ENCODE measurements at regions not wholly inside any gene's neighbourhood (a gene's known extent, or its start where the extent isn't known, plus 50 kb on each side); places are given as distances from the start of the nearest gene placed in this dataset.

DNA sequence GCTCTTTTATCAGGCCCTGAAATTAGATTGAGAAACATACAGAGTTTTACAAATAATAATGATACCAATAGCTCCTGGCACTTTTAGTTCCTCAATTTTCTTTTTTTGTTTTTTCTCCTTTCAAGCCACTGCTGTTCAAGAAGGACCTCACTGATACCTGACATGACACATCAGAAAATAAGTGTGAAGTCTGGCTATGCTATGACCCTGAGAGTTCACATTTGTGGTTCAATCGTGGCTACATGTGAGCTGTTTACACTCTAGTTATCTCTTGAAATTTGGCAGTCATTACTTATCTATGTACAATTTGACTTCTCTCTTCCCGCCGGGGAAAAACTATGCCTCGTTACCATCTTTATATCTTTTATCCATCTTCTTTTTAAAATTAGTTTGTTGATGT, 686.5 kb downstream of the EPHA4 start:
- H3K36me3 Mint-ChIP-seq = no peaks in the 10 kb centered on the region
- ATAC-seq = no peak
- H3K9me3 Mint-ChIP-seq = no peaks in the 10 kb centered on the region
- no peaks in the 10 kb centered on the region for H3K4me1 Mint-ChIP-seq
- no peak overlapping the region for H3K27ac Mint-ChIP-seq
- H3K4me3 Mint-ChIP-seq = no peak overlapping the region
- H3K27me3 Mint-ChIP-seq = peaks cover 2% of the 10 kb centered on the region

DNA sequence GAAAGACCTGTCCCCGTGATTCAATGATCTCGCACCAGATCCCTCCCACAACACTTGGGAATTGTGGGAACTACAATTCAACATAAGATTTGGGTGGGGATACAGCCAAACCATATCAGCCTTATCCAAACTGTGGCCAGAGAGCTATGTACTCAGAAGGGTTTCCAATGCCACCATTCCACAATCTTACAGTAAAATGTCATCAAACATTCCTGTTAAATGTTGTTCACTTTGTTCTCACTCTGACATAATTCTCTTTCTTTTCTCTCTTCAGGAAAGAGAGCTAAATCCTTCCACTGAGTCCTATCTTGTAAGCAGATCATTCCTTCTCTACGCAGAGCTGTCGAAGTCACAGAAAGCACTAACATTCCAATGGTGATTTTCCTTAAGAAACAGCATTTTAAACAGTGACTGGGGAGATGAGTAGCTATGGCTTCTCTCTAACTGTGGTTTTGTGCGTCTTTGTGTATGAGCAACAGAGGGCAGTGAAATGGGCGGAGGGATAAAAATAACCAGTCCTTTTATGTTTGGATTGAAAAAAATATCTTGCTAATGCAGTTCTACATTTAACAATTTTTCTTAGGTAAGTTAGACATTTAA, 684.7 kb downstream of the EPHA4 start:
- no peak overlapping the region for H3K4me3 Mint-ChIP-seq
- H3K27me3 Mint-ChIP-seq = peaks cover 9% of the 10 kb centered on the region
- no peak for ATAC-seq
- H3K4me1 Mint-ChIP-seq = no peaks in the 10 kb centered on the region
- H3K9me3 Mint-ChIP-seq = no peaks in the 10 kb centered on the region
- H3K27ac Mint-ChIP-seq = no peak overlapping the region
- no peaks in the 10 kb centered on the region for H3K36me3 Mint-ChIP-seq

DNA sequence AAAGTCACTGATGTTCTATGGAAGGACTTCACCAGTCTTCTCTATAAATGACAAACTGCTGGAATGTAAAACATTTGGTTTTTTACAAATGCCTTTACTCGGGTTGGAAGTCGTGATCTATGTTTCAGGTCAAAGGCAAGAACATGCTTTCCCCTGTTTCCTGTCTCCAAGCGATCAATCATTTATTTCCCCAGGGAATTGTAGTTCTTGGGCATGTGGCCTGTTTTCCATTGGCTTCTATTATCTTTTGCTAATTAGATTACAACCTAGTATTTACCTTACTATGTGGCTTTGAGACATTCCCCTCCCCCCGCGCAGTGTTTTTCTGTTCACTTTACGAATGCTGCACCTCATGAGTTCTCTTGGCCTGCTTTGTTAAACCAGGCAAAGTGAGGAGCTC, 684.2 kb downstream of the EPHA4 start:
- no peak for ATAC-seq

DNA sequence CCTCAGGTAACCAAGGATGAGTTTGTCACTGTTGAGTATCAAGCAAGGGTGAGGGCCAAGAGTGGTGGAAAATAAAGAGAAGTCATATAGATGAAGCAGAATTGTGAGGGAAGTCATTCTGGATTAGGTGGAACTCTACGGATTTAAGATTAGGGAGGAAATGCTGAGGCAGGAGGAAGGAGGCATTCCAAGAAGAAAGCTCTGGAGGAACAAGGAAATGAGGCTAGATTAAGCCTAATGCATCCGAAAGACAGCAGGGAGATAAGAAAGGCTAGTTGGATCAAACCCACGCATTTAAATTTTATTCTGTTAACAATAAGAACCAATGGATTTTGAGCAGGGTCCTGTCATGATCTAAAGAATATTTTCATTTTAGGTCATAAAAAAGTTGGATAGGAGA, 681.2 kb downstream of the EPHA4 start:
- no peaks in the 10 kb centered on the region for H3K4me1 Mint-ChIP-seq
- no peak overlapping the region for H3K4me3 Mint-ChIP-seq
- no peaks in the 10 kb centered on the region for H3K36me3 Mint-ChIP-seq
- peaks cover 9% of the 10 kb centered on the region for H3K27me3 Mint-ChIP-seq
- no peak for ATAC-seq
- H3K9me3 Mint-ChIP-seq = no peaks in the 10 kb centered on the region
- H3K27ac Mint-ChIP-seq = no peak overlapping the region

More for the DNA sequence above, 684.2 kb downstream of the EPHA4 start:
- Mint-ChIP-seq H3K4me3 (no peak overlapping the region), H3K9me3 (no peaks in the 10 kb centered on the region), H3K4me1 (no peaks in the 10 kb centered on the region), H3K36me3 (no peaks in the 10 kb centered on the region), H3K27ac (no peak overlapping the region), H3K27me3 (peaks cover 9% of the 10 kb centered on the region)

DNA sequence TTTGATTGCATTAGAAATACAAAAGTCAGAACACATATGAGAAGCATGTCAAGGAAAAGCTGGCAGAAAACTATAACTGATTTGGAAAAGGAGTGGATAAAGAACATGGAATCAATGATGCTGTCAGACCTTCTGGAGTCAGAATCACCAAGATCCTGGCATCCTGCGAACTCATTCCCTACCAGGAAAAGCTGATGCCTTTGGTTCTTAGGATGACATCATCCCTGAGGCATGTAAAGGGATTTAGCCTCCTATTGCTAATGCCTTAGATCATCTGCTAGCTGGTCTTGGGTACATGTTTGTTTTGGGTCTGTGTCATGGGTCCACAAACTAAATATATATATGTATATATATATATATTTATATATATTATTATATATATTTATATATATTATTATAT, 680.7 kb downstream of the EPHA4 start:
- no peak overlapping the region for H3K27ac Mint-ChIP-seq
- no peak for ATAC-seq
- H3K9me3 Mint-ChIP-seq = no peaks in the 10 kb centered on the region
- peaks cover 9% of the 10 kb centered on the region for H3K27me3 Mint-ChIP-seq
- no peaks in the 10 kb centered on the region for H3K4me1 Mint-ChIP-seq
- no peaks in the 10 kb centered on the region for H3K36me3 Mint-ChIP-seq
- H3K4me3 Mint-ChIP-seq = no peak overlapping the region

DNA sequence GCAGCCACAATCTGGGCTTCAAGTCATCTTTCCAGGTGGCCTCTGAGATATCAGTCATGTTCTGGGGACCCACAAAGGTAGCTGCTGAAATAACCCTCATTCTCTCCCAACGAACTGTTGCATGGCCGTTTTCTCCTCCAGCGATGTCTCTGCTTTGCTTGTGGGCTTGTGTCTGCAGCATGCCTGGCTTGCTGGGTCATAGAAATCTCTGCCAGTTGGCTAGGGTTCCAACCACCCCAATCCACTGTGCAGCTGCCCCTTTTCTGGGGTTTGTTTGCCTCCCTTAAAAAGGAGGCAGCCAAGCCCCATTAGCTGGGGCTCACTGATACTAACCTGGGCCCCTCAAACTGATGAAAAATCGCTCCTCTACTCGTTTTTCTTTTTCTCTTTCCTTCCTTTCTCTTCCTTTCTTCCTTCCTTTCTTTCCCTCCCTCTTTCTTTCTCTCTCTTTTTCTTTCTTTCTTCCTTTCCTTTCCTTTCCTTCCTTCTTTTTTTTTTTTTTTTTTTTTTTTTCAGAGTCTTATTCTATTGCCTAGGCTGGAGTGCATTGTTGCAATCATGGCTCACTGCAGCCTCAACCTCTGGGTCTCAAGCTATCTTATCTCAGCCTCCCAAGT, 680.0 kb downstream of the EPHA4 start:
- H3K9me3 Mint-ChIP-seq = no peaks in the 10 kb centered on the region
- no peak overlapping the region for H3K27ac Mint-ChIP-seq
- no peak for ATAC-seq
- no peaks in the 10 kb centered on the region for H3K36me3 Mint-ChIP-seq
- no peaks in the 10 kb centered on the region for H3K4me1 Mint-ChIP-seq
- peaks cover 9% of the 10 kb centered on the region for H3K27me3 Mint-ChIP-seq
- no peak overlapping the region for H3K4me3 Mint-ChIP-seq

DNA sequence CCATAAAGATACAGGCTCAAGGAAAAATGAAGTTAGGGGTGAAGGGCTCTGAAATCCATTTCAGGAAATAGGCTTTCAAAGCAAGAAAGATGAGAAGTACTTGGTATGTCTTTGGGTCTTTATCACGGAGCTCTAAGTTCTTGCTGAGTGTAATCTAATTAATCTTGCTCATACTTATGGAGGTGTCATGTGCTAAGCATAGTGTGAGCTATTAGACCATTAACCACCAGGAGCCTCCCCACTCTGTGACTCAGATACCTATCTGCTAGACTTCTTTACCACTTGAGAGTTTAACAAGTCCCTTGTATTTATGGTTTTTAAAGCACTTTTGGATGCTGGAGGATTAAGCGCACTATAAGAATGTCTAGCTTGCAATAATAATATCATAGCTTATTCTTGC, 678.7 kb downstream of the EPHA4 start:
- H3K9me3 Mint-ChIP-seq = no peaks in the 10 kb centered on the region
- H3K36me3 Mint-ChIP-seq = no peaks in the 10 kb centered on the region
- no peak for ATAC-seq
- peaks cover 9% of the 10 kb centered on the region for H3K27me3 Mint-ChIP-seq
- H3K27ac Mint-ChIP-seq = no peak overlapping the region
- no peaks in the 10 kb centered on the region for H3K4me1 Mint-ChIP-seq
- H3K4me3 Mint-ChIP-seq = no peak overlapping the region

DNA sequence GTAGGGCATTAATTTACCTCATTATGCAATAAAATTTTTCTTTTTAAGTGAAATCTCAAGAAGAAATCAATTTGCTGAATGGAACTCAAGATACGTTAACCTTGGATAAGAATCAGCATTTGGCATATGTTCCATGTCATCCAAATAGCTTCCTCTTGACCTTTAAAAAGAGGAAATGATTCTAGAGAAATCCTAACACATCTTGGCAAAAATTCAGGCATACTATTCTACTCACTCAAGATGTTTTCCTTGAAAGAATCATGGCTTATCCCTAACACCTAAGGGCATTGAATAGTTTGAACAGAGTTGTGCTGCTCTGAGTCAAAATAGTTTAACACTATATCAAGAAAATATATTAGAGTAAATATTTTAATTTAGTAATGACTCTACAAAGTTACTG, 678.0 kb downstream of the EPHA4 start:
- Mint-ChIP-seq H3K27me3 (peaks cover 9% of the 10 kb centered on the region), H3K9me3 (no peaks in the 10 kb centered on the region), H3K4me1 (no peaks in the 10 kb centered on the region), H3K27ac (no peak overlapping the region), H3K4me3 (no peak overlapping the region), H3K36me3 (no peaks in the 10 kb centered on the region)
- no peak for ATAC-seq

DNA sequence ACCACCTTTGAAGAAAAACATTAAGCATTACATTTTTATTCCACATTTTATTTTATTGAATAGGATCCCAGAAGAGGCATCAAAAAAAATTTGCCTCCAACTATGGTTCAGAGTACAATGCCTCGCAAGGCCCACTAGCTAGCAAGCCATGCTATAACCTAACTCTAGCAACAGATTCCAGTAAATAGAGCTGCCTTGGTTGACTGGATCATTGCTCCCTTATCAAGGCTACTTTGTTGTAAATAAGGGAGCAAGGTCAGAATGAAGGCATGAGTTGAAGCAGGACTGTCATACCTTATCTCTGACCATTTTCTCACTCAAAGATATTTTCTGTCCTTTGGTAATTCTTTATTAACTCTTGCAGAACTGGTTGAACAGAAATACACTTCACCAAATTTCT, 672.6 kb downstream of the EPHA4 start:
- H3K9me3 Mint-ChIP-seq = no peaks in the 10 kb centered on the region
- no peak overlapping the region for H3K27ac Mint-ChIP-seq
- H3K27me3 Mint-ChIP-seq = no peaks in the 10 kb centered on the region
- H3K4me1 Mint-ChIP-seq = no peaks in the 10 kb centered on the region
- H3K36me3 Mint-ChIP-seq = no peaks in the 10 kb centered on the region
- ATAC-seq = no peak
- no peak overlapping the region for H3K4me3 Mint-ChIP-seq

DNA sequence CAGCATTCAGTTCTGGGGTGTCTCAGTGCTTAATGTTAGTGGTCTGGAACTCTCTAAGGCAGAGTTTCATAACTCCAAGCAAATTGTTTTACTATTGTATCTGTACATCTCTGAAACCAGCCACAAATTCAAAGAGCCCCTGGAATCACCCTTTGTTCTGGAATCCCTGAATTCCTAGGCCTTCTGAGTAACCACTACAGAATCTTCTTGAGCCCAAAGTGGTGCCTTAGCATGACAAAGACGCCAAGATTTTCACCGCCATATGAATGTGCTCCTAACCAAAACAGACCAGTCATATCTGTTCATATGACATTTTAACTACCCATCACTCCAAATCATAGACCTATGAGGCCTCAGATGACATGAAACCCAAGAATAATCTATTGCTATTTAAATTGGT, 668.1 kb downstream of the EPHA4 start:
- H3K4me1 Mint-ChIP-seq = no peaks in the 10 kb centered on the region
- H3K4me3 Mint-ChIP-seq = no peak overlapping the region
- no peaks in the 10 kb centered on the region for H3K27me3 Mint-ChIP-seq
- H3K27ac Mint-ChIP-seq = no peak overlapping the region
- ATAC-seq = no peak
- H3K9me3 Mint-ChIP-seq = no peaks in the 10 kb centered on the region
- H3K36me3 Mint-ChIP-seq = no peaks in the 10 kb centered on the region

DNA sequence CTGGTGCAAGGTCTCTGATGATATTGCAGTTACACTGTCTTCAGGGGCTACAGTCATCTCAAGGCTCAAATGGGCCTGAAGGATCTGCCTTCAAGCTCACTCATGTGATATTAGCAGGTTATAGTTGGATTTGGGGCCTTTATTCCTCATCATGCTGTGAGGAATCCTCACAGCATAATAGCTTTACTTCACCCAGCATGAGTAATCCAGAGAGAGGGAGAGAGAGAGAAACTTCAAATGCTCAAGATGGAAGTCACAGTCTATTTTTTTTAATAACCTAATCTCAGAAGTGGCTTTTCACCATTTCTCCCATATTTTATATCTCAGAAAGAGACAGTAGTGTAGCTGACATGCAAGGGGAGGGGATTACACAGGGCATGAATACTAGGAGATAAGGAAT, 658.7 kb downstream of the EPHA4 start:
- Mint-ChIP-seq H3K36me3 (no peaks in the 10 kb centered on the region), H3K9me3 (no peaks in the 10 kb centered on the region), H3K27me3 (no peaks in the 10 kb centered on the region), H3K27ac (no peak overlapping the region), H3K4me3 (no peak overlapping the region), H3K4me1 (no peaks in the 10 kb centered on the region)
- ATAC-seq = no peak

DNA sequence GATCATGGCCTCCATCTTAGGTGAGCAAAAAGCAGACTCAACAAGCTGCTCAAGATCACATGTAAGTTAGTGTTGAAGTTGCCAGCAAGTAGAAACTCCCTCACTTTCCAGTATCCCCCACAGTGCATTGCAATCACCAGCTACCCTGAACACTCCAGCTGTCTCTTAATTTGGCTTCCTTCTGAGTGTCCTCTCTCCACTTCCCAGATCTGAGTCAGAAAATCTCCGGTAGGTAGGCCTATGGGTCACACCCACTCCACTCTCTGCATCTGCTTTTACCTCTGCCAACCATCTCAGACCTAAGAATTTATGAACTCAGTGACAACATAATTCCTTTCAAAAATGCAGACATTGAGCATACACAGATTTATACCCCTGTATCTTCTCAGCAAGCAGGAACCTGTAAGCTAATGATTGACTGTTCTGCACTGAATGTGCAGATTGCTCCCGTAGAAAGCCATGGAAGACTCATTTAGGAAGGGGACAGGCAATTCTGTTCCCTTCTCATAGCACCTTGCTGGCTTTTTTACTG, 656.9 kb downstream of the EPHA4 start:
- no peak overlapping the region for H3K27ac Mint-ChIP-seq
- H3K27me3 Mint-ChIP-seq = no peaks in the 10 kb centered on the region
- H3K9me3 Mint-ChIP-seq = no peaks in the 10 kb centered on the region
- no peak for ATAC-seq
- H3K4me3 Mint-ChIP-seq = no peak overlapping the region
- H3K36me3 Mint-ChIP-seq = no peaks in the 10 kb centered on the region
- no peaks in the 10 kb centered on the region for H3K4me1 Mint-ChIP-seq

DNA sequence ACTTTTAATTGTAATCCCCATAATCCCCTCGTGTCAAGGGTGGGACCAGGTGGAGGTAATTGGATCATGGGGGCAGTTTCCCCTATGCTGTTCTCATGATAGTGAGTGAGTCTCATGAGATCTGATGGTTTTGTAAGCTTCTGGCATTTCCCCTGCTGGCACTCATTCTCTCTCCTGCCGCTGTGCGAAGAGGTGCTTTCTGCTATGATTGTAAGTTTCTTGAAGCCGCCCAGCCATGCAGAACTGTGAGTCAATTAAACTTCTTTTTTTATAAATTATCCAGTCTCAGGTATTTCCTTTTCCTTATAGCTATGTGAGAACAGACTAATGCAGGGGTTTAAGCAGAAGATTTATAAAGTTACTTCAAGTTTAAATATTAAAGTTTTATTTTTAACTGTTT, 655.2 kb downstream of the EPHA4 start:
- no peak for ATAC-seq
- Mint-ChIP-seq H3K4me3 (no peak overlapping the region), H3K4me1 (no peaks in the 10 kb centered on the region), H3K36me3 (no peaks in the 10 kb centered on the region), H3K9me3 (no peaks in the 10 kb centered on the region), H3K27ac (no peak overlapping the region), H3K27me3 (no peaks in the 10 kb centered on the region)

DNA sequence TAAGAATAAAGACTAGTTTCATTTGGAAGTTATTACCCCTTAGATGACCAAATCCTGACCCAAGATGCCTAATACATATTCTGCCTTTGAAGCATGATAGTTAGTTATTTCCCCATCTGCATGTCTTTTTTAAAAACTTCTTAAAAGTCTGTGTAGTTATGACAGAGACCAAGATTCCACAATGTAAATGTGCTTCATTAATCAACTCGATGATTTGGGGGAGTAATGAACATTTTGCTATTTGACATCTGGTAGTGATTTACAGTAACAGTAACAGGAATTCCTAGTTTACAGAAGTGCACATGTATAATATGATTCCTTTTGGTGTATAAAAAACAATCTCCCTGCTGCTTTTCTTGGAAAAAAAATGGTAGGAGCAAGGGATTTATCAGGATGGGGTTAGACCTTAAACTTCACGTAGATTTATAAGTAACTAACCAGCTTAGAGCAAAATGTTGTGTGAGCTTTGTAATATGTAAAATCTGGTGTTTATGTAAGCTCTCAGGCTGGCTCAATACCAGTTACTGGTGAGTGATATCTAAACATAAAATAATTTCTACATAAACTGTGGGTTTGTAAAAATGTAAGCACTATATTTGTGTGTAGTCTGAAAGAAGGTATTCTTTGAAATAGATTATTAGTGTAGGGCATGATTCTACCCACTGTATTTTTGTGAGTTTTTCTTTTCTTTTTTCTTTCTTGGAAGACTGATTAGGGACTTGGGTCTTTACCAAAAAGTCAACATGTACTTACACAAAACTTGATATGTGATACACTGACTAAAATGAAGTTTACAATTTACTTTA, 641.6 kb downstream of the EPHA4 start:
- ATAC-seq = no peak
- Mint-ChIP-seq H3K4me3 (no peak overlapping the region), H3K27ac (no peak overlapping the region), H3K4me1 (no peaks in the 10 kb centered on the region), H3K36me3 (peaks cover 7% of the 10 kb centered on the region), H3K9me3 (peaks cover 18% of the 10 kb centered on the region), H3K27me3 (no peaks in the 10 kb centered on the region)

DNA sequence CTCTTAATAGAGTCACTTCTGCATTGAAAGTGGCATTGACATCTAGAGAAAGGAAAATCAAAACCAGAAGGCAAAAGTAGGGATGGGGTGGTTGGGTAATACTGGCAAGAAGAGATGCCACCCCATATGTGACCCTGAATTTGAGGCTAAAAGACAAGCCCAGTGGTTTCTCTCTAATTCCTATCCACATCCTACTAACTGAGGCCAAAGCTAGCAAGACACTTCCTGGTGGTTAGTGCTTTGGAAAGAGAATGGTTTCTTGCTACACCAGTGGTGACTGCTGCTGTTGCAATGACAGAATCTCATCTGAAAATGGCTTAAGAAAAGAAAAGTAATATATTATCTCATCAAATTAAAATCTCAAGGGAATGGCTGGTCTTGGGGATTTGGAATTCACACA, 640.6 kb downstream of the EPHA4 start:
- Mint-ChIP-seq H3K9me3 (peaks cover 15% of the 10 kb centered on the region), H3K36me3 (peaks cover 7% of the 10 kb centered on the region), H3K27ac (no peak overlapping the region), H3K4me1 (no peaks in the 10 kb centered on the region), H3K4me3 (no peak overlapping the region), H3K27me3 (no peaks in the 10 kb centered on the region)
- no peak for ATAC-seq

DNA sequence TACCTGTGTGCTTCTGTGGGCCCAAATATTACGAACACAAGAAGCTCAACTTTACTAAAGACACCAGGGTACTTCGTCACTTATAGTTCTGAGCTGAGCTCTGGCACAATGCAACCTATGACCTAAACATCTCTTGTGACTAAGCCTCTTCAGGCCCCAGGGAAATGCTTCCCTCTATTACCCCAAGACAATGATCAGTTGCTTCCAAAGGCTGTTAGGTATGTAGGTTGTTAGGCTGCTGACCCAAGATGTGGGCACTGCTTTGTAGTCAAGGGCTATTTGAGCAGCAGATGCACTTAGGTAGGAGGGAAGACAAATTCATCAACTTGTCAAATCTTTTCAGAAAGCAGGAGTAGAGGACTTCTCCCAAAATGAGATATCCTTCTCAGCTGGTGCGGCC, 640.1 kb downstream of the EPHA4 start:
- H3K9me3 Mint-ChIP-seq = peaks cover 10% of the 10 kb centered on the region
- ATAC-seq = peak; percentile 24
- H3K4me1 Mint-ChIP-seq = no peaks in the 10 kb centered on the region

More for the DNA sequence above, 640.1 kb downstream of the EPHA4 start:
- Mint-ChIP-seq H3K27me3 (no peaks in the 10 kb centered on the region), H3K27ac (no peak overlapping the region), H3K36me3 (peaks cover 2% of the 10 kb centered on the region), H3K4me3 (no peak overlapping the region)

All from stimulated activated memory B cell treated with anti-CD40 and anti-IgM and Interleukin-4, amounts not matched to agents 10 μg/mL and 1 μg/mL and 100 μg/mL, for 72 hours (primary cell).